Middle frontal gyrus (tissue), 1 donor: ENCODE measurements at regions not wholly inside any gene's neighbourhood (a gene's known extent, or its start where the extent isn't known, plus 50 kb on each side); places are given as distances from the start of the nearest gene placed in this dataset.

Experiments used
- DNase-seq: peaks from one replicate; pipeline ENCODE4 v3.0.0-alpha.2; 2015; ENCODE audit warnings: low spot score; ENCODE audit errors: extremely low spot score

DNA sequence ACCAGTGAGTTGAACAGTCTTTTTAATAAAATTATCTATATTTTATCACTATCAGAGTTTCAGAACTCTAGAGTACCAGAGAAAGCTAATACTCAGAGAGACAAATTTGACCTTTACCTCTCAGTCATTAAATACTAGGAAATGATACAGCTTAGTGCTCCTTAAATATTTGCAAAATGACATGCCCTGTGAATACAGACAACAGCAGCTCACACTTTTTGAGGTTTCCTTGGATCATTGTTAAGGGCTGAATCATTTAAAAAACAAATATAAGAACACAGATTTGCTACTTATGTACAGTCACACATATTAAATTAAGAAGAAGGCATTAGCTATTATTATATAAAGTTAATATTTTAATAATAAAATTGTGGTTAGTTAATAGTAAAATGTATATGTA, 1158.7 kb upstream of the EYS start:
- DNase-seq = no peak

DNA sequence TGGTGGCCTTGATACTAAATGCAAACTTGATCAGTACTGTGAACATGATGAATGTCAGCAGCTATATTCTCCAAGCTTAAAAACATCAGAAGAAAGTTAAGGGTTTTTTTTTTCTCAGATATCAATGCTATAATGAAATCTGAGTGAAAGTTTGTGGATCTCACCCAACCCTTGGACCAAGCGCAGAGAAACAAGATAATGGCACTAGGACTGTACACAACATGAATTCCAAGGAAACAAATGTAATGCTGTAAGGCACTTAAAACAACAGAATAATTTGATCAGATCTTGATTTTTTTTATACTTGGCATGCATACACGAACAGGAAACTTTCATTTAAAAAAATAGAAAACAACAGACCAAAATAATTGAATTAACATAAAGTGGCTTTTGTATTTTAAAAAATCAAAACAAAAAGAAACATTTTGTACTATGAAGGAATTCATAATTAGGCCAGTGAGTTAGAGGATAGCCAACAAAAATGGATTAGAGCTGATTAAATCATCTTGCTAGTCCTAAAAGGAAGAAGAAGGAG, 1154.0 kb upstream of the EYS start:
- no peak for DNase-seq

DNA sequence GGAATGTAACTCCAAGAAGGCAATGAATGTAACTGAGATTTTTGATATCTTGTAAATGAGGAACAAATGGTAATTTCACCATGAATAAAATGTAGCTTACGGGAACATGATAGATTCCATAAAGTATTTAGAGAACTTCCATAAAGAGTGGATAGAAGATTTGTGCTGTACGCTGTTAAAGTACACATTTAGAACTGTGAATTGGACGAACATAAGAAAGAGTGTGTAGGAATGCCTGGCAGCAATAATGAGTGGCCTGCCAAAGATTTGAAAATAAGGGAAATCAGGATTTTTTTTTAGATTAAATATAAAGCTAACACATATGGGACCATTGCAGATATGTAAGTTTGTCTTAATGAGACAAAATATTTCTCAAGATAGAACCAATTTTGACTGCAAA, 1153.3 kb upstream of the EYS start:
- DNase-seq = no peak

DNA sequence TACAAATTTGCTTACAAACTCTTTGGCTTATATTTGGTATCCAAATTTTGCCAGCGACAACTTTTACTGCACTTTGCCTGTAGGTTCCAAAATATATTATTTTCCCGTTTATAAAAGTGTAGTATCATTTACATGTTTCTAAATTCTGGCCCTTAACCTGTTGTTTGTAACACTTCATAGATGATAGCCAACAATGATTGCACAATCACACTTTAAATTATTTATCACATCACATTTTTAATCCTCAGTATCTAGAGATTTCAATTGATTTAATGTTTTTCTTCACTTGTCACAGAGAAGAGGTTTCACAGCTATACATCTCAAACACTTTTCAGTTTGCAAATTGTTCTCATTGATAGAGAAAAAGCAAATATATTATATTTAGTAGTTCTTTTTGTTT, 1151.2 kb upstream of the EYS start:
- DNase-seq = no peak

DNA sequence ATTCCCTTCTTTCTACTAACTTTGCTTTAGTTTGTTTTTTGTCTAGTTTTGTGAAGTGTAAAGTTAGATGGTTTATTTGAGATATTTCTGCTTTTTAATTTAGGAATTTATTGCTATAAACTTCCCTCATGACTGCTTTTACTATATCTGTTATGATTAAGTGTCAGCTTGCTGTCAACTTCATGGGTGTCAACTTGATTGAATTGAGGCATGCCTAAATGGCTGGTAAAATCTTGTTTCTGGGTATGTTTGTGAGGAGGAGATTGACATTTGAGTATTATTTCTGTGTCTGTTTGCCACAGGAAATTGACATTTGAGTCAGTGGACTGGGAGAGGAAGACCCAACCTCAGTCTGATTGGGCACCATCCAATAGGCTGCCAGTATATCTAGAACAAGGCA, 1147.0 kb upstream of the EYS start:
- DNase-seq = no peak

DNA sequence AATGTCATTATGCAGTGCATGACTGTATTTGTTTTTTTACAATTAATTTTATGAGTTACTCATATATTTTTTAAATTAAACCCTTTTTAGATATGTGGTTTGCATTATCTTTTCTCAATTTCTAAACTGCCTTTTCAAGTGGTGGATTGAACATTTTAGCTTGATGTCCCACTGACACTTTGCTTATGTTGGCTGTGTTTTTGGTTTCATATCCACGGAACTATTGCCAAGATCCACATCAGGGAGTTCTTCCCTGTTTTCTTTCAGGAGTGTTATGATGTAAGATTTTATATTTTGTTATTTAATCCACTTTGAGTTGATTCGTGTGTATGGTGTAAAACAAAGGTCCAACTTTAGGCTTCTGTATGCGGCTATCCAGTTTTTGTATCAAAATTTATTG, 1144.9 kb upstream of the EYS start:
- no peak for DNase-seq

DNA sequence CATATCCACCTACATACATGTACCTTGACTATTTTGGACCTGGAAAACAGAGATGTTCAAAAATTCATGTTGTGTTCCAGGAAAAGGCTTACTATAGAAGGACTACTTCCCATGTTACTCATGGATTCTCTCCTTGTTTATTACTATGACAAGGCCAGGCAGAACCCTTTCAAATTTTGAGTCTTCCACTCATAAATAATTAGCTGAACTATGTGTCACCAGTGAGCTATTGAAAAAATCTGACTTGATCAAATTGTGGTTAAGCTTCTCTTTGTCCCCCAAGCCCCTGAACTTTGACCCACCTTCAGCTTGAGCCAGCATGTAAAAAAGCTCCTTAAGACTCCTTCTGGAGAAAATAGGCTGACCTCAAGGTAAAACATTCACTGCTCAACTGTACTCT, 1142.8 kb upstream of the EYS start:
- no peak for DNase-seq

DNA sequence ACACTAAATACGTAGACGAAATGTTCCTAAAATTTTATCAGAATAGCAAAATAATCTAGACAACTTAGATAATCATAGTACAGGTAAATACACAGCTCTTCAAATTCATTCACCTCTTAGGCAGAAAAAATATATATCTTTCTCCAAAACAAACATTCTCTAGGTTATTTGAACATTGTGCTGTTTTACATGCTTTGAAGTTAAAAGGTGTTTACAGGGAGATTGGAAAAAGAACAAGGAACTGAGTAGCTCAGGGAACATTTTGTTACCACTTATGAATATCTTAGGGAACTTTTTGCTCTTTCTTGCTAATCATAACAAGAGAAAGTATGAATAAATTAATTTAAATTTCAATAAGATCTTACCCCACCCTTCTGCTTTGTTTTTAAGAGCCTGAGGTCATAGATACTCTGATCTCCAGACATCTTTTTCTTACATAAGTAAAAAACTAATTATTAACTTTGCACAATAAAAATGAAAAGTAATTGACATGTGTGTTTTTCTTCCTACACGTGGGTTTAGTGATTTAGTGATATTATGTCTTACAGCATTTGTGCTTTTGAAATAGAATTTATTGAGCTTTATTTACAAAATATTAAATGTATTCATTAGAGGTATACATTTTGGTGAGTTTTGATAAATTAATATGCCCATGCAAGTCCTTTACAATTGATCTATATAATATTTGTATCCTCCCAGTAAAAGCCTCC, 1141.4 kb upstream of the EYS start:
- no peak for DNase-seq

DNA sequence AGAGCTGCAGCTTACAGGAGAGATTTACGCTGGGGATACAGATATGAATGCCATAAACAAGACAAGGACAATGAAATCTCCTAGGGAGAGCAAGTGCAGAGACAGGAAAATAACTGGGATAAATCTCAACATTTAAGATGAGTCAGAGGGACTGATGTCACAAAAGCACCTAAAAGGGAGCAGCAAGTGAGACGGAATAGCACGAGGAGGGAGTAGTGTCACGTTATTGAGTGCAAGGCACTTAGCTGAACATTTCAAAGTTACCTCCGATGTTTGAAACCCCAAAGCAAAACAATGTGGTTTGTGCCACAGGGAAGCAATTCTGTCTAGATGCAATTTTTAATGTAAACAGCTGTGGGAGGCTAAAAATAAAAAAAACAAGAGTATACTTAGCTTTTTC, 1131.7 kb upstream of the EYS start:
- no peak for DNase-seq

DNA sequence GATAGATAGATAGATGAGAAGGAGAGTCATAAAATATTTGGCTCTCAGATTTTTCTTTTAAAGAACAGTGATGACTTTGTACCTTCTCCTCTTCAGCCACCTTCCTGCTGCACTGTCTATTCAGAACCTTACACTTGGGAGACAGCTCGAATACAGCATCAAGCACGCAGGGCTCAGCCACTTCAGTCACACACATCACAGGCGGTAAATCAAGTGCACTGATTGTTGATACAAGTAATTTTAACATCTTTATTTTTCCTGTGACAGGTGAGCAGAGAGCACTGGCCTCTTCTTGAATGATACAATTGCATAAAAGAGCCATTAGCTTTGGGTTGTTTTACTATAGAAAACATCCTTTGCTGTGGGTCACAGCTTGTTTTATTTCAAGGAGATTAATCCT, 1118.5 kb upstream of the EYS start:
- no peak for DNase-seq

DNA sequence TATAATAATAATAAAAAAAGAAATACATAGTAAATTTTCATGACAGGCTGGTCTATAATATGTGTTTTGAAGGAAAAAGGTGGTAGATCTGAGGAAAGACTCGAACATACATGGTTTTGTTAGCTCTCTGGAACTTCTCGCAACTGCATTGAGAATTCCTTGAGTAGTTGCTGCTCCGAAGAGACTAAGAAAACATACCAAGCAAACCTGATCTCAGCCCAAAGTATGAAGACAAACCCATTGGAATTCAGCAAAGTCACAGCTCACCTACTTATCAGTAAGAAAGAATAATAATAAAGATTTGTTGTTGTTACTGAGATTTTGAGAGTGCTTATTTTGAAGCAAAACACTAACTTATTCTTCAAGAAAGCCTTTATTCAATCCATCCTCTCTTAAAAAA, 1107.1 kb upstream of the EYS start:
- DNase-seq = no peak

DNA sequence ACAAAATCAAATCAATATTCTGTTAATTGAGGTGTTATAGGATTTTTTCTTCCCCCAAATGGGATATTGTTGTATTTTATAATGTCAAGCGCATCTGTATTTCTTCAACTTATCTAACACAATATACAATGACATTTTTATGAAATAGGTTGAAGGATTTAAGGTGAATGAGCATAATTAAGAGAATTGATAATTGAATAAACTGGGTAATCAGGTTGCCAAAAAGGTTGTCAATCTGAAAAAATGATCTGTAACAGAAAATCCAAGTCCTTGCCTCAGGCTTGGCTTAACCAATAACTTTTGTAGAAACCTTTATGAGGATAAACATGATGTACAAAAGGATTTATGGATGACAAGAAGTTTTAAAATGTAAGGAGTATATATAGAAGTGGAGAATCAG, 1101.7 kb upstream of the EYS start:
- no peak for DNase-seq

DNA sequence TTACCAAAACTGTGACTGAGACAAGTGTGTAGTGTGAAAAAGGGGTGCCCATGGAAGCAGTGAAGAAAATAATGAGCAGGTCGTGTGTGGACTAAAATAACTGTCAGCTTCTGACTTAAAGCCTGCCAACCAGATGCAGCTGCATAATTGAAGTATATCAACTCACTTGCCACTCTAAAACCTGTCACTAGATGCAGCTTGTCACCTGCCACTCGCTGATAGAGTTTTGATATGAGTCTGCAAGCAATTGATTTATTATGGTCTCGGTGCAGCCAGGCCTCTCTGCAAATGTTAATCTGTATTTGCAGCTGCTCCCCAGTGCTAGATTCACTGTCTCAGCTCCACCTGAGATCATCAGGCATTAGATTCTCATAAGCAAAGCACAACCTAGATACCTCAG, 1090.0 kb upstream of the EYS start:
- DNase-seq = no peak

DNA sequence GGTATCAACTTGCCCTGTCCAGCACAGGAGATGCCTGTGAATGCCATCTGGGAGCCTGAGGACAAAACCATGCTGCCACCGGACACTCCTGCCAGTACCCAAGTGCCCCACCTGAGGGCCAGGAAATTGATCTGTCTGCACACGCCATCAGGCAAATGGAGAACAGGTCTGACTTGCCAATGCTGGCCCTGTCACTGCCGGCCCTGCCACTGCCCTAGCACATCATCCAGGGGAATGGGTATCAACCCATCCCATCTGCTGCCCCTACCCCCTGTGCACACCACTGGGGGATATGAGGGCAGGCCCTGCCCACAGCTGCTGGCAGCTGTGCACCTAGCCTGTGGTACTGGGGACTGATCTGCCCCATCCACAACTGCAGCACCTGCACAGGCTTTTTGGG, 1081.6 kb upstream of the EYS start:
- DNase-seq = no peak

DNA sequence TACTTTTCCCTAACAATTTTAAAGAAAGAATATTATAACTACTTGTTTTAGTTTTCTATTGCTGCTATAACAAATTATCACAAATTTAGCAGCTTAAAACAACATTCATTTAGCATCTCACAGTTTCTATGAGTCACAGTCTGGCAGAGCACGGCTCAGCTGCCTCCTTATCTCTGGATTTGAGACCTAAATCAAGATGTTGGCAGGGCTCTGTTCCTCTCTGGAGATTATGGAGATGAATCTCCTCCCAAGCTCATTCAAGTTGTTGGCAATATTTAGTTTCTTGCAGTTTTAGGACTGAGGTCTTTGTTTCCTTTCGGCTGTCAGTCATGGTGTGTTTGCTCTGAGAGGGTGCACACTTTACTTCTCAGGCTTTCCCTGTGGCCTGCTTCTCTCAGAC, 1065.8 kb upstream of the EYS start:
- DNase-seq = no peak

DNA sequence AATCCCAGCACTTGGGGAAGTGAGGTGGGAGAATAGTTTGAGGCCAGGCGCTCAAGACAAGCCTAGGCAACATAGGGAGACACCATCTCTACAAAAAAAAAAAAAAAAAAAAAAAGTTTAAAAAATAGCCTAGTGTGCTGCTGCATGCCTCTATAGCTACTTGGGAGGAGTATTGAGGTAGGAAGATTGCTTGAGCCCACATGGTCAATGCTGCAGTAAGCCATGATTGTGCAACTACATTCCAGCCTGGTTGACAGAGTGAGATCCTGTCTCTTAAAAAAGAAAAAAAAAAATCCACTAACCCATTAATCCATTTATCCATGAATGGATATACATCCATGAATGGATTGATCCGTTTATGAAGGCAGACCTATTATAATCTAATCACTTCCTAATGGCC, 1064.6 kb upstream of the EYS start:
- DNase-seq = no peak

DNA sequence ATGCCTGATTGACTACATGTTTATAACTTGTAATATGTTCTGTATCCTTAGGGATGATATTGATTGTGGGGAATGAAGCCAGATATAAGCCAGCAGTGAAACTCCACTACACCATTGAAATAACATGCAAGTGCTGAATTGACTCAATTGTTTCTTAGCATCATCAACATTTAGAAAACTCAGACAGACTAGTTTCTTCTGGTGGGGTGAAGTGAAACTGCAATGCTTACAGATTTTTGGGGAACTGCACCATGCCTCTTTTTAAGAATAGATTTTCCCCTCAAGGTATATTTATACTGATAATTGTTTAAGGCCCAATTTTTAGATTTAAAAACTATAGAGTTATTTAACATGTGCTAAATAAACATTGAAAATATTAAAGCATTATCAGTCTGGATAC, 1044.6 kb upstream of the EYS start:
- DNase-seq = no peak

DNA sequence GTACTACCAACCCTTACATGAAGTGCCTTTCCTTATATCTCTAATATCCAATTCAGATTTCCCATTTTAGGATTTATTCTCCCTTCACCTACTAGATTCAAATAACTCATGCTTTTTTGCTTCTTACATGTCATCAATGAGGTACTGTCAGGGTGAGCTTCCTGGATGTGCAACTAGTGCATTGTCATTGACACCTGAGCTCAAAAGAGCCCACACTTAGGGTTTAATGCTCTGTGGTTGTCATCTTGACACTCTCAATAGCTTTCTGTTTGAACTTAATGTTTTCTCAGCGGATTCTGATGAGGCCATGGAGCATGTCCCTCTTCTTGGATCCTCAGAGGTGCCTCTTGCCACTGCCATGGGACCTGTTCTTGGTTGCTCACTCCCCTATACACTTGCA, 1033.3 kb upstream of the EYS start:
- no peak for DNase-seq

DNA sequence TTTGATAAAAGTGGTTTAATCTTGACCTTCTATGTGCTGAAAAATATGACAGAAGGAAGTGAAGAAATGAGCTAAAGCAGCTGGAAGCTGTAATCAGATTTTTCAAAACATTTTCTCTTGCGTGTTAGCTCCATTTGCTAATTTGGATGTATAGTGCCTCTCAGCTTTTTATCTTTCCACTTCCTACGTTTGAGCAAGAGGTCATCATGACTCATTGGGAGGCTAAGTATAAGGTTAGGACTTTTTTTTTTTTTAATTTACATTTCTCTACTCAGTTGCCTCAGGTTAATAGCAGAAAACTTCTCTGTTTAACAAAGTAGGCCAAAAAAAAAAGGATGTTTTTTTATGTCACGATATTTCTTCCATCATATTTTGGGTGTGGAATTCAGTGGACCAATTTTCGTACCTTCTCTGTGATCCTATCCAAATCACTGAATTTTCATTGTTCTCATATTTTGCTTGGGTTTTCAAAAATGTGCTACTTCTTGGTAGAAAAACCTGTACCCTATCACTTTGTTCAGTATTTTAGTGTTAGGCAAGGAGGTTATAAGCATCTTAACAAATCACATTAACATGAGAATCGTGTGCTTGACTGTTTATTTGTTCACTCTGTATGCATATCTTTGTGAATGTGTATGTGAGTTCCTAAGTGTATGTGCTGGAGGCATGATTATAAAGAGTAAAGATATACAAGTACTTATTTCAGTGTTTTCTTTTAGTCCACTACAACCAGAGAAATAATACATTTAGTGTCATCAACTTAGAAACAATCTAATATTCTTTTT, 1028.3 kb upstream of the EYS start:
- no peak for DNase-seq

DNA sequence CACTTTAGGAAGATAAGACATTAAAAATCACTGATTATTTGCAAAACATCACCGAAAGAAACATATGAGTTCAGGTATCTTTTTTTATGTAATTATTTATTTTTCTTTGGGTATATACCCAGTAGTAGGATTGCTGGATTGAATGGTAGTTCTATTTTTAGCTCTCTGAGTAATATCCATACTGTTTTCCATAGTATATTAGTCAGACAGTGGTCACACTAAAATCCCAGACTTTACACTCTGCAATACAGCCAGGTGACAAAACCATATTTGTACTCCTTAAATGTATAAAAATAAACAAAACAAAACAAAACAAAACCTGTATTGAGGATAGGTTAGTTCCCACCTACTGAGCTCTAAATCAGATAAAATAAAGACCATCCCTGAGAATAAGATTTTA, 1024.3 kb upstream of the EYS start:
- no peak for DNase-seq

DNA sequence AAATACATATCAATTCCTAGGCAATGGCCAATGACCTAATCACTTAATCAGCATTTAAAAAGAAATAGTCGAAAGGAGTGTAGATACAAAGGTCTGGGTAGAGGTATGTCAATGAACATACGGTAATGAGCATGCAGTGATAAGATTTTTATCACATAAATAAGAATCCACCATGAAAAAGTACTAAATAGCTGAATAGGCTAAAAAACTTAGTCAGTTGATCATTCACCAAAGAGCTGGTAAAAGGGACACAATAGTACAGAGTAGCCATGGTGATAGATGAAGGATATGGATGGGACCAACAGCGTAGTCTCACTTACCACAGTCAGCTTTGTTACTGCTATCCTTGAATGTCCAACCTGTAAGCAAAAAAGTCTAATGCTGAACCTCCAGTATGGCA, 1018.6 kb upstream of the EYS start:
- DNase-seq = no peak

DNA sequence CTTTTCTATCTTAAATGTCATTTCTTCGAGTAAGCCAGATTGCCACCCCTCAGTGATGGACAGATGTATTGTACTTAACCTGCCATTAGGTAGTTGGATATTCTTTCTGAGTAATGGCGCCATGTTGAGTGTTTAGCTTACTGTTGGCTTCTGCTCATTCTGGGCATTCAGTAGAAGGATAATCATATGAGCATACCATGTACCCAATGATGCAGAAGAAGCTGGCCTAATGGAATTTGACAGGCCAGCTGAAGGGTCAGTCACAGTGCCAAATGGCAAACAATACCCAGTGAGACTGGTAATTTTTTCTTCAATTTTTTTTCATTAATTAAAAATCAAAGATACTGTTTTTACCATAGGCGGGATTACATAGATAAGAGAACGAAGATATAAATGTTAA, 1010.8 kb upstream of the EYS start:
- DNase-seq = no peak

DNA sequence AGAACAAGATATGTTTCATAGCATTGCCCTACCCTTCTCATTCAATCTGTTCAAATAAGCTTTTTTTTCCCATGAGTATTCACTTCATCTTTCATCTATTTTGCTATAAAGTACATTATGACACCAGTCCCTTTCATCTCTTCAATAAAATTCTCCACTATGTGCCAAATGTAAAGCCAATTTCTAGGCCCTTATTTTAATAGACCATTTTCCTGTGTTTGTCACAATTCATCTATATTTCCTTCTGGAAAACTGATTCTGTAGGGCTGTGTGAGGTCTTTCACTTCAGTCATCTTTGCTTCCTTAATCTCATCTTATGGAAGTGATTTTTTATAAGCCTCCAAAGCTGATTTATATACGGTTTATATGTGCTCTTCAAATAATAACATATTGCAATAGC, 992.4 kb upstream of the EYS start:
- DNase-seq = no peak
